ENCODE measurements at regions not wholly inside any gene's neighbourhood (a gene's known extent, or its start where the extent isn't known, plus 50 kb on each side); places are given as distances from the start of the nearest gene placed in this dataset.
A peak's percentile ranks its signal among the peaks of the same experiment; 100 is the strongest.

GRCh38 chr2:221676566-221677172 lies 104.6 kb upstream of the EPHA4 start:
- DNase-seq, result no peak

- DNase-seq, result no peak
These were observed 103.3 kb upstream of the EPHA4 start for GRCh38 chr2:221675201-221675908.

- no peak for DNase-seq
These were observed 102.3 kb upstream of the EPHA4 start for GRCh38 chr2:221674446-221674845.

- DNase-seq, result no peak
These were observed 101.1 kb upstream of the EPHA4 start for GRCh38 chr2:221673248-221673647.

- DNase-seq, result no peak
These were observed 99.4 kb upstream of the EPHA4 start for GRCh38 chr2:221671515-221671914.

GRCh38 chr2:221662689-221663391 lies 90.7 kb upstream of the EPHA4 start:
- DNase-seq, result no peak

- DNase-seq, result no peak
These were observed 85.7 kb upstream of the EPHA4 start for GRCh38 chr2:221657806-221658205.

- DNase-seq, result no peak
These were observed 83.2 kb upstream of the EPHA4 start for GRCh38 chr2:221655300-221655699.

GRCh38 chr2:221653182-221653581 lies 81.1 kb upstream of the EPHA4 start:
- no peak for DNase-seq

GRCh38 chr2:221649051-221649775 lies 77.1 kb upstream of the EPHA4 start:
- peak; percentile 48 for DNase-seq

- DNase-seq, result no peak
These were observed 70.3 kb upstream of the EPHA4 start for GRCh38 chr2:221642447-221642846.

GRCh38 chr2:221641181-221641871 lies 69.2 kb upstream of the EPHA4 start:
- no peak for DNase-seq

- no peak for DNase-seq
These were observed 68.6 kb upstream of the EPHA4 start for GRCh38 chr2:221640686-221641085.

GRCh38 chr2:221637851-221638250 lies 65.7 kb upstream of the EPHA4 start:
- DNase-seq, result no peak

- DNase-seq, result no peak
These were observed 63.8 kb upstream of the EPHA4 start for GRCh38 chr2:221635949-221636348.

- no peak for DNase-seq
These were observed 57.4 kb upstream of the EPHA4 start for GRCh38 chr2:221629468-221629867.

GRCh38 chr2:221624475-221624874 lies 52.4 kb upstream of the EPHA4 start:
- DNase-seq, result no peak
